ENCODE measurements at regions not wholly inside any gene's neighbourhood (a gene's known extent, or its start where the extent isn't known, plus 50 kb on each side); places are given as distances from the start of the nearest gene placed in this dataset.

DNA sequence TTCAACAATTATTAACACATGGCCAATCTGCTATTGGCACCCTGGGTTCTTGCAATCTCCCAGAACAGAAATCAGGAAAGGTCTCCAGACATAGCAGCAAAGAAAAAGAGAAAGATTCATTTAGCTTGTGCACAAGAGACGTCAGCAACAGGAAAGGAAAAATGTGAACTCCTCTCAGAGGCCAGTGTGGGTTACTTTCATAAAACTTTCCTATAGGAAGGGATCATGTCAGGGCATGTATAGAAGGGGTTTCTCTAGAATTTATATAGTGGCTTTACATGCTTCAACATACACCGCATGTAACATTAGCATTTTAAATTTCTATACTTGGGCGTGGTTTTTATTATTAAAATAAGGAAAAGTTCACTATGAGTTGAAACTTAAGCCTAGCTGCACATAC lies 725.1 kb downstream of the SORCS1 start:
- no peaks in the 10 kb centered on the region for H3K27me3 ChIP-seq (ENCODE audit: insufficient read depth, insufficient read length)
- H3K9me3 ChIP-seq (ENCODE audit: insufficient read depth, low read length), result no peaks in the 10 kb centered on the region
- H3K9ac ChIP-seq (ENCODE audit: insufficient read length, low read depth), result no peak overlapping the region
- H3K4me1 ChIP-seq (ENCODE audit: insufficient read depth, insufficient read length), result no peaks in the 10 kb centered on the region
- H3K4me3 ChIP-seq (ENCODE audit: insufficient read length, low read depth), result no peak overlapping the region
- DNase-seq (ENCODE audit: low read depth, low spot score), result no peak
- H3K36me3 ChIP-seq (ENCODE audit: insufficient read depth, insufficient read length, low read length), result no peaks in the 10 kb centered on the region
- TF ChIP-seq YY1 (IDR thresholded peaks at IDR 0.05; ENCODE audit: insufficient read depth, insufficient read length) (no peak), ZNF274 (IDR thresholded peaks at IDR 0.05; ENCODE audit: low read depth, low read length) (no peak), SUZ12 (IDR thresholded peaks at IDR 0.05; ENCODE audit: extremely low read depth, insufficient read depth, insufficient read length) (no peak)

- no peak overlapping the region for H3K9ac ChIP-seq (ENCODE audit: insufficient read length, low read depth)
- no peaks in the 10 kb centered on the region for H3K9me3 ChIP-seq (ENCODE audit: insufficient read depth, low read length)
- H3K4me1 ChIP-seq (ENCODE audit: insufficient read depth, insufficient read length), result no peaks in the 10 kb centered on the region
- no peaks in the 10 kb centered on the region for H3K36me3 ChIP-seq (ENCODE audit: insufficient read depth, insufficient read length, low read length)
- H3K4me3 ChIP-seq (ENCODE audit: insufficient read length, low read depth), result no peak overlapping the region
- TF ChIP-seq SUZ12 (IDR thresholded peaks at IDR 0.05; ENCODE audit: extremely low read depth, insufficient read depth, insufficient read length) (no peak), ZNF274 (IDR thresholded peaks at IDR 0.05; ENCODE audit: low read depth, low read length) (no peak), YY1 (IDR thresholded peaks at IDR 0.05; ENCODE audit: insufficient read depth, insufficient read length) (no peak)
- no peaks in the 10 kb centered on the region for H3K27me3 ChIP-seq (ENCODE audit: insufficient read depth, insufficient read length)
- DNase-seq (ENCODE audit: low read depth, low spot score), result no peak
Observed at GRCh38 chr10:106438386-106438785, 726.1 kb downstream of the SORCS1 start.

- no peak overlapping the region for H3K4me3 ChIP-seq (ENCODE audit: insufficient read length, low read depth)
- H3K9ac ChIP-seq (ENCODE audit: insufficient read length, low read depth), result no peak overlapping the region
- H3K27me3 ChIP-seq (ENCODE audit: insufficient read depth, insufficient read length), result no peaks in the 10 kb centered on the region
- H3K36me3 ChIP-seq (ENCODE audit: insufficient read depth, insufficient read length, low read length), result no peaks in the 10 kb centered on the region
- H3K9me3 ChIP-seq (ENCODE audit: insufficient read depth, low read length), result no peaks in the 10 kb centered on the region
- TF ChIP-seq SUZ12 (IDR thresholded peaks at IDR 0.05; ENCODE audit: extremely low read depth, insufficient read depth, insufficient read length), result no peak
- no peak for TF ChIP-seq ZNF274 (IDR thresholded peaks at IDR 0.05; ENCODE audit: low read depth, low read length)
- no peak for TF ChIP-seq YY1 (IDR thresholded peaks at IDR 0.05; ENCODE audit: insufficient read depth, insufficient read length)
- H3K4me1 ChIP-seq (ENCODE audit: insufficient read depth, insufficient read length), result no peaks in the 10 kb centered on the region
- DNase-seq (ENCODE audit: low read depth, low spot score), result no peak
Observed at GRCh38 chr10:106436123-106436715, 728.3 kb downstream of the SORCS1 start.

DNA sequence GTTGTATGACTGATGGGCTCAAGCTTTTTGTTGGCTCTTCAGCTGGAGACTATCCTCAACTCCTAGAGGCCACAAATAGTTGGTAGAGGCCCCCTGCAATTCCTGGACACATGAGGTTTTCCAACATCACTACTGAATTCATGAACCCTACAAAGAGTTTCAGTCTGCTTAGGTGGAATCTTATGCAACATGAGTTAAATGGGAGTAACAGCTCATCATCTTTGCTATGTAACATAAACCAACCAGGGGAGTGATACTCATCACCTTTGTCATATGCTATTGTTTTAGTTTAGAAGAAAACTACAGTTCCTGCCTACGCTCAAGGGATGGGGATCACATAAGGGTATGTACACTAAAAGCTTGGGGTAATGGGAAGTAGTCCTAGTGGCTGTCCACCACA lies 729.4 kb downstream of the SORCS1 start:
- H3K4me1 ChIP-seq (ENCODE audit: insufficient read depth, insufficient read length), result no peaks in the 10 kb centered on the region
- H3K36me3 ChIP-seq (ENCODE audit: insufficient read depth, insufficient read length, low read length), result no peaks in the 10 kb centered on the region
- no peaks in the 10 kb centered on the region for H3K27me3 ChIP-seq (ENCODE audit: insufficient read depth, insufficient read length)
- no peak overlapping the region for H3K4me3 ChIP-seq (ENCODE audit: insufficient read length, low read depth)
- DNase-seq (ENCODE audit: low read depth, low spot score), result no peak
- H3K9ac ChIP-seq (ENCODE audit: insufficient read length, low read depth), result no peak overlapping the region
- TF ChIP-seq SUZ12 (IDR thresholded peaks at IDR 0.05; ENCODE audit: extremely low read depth, insufficient read depth, insufficient read length) (no peak), YY1 (IDR thresholded peaks at IDR 0.05; ENCODE audit: insufficient read depth, insufficient read length) (no peak), ZNF274 (IDR thresholded peaks at IDR 0.05; ENCODE audit: low read depth, low read length) (no peak)
- no peaks in the 10 kb centered on the region for H3K9me3 ChIP-seq (ENCODE audit: insufficient read depth, low read length)

- no peak for DNase-seq (ENCODE audit: low read depth, low spot score)
- Histone ChIP-seq H3K9me3 (ENCODE audit: insufficient read depth, low read length) (no peaks in the 10 kb centered on the region), H3K4me3 (ENCODE audit: insufficient read length, low read depth) (no peak overlapping the region), H3K27me3 (ENCODE audit: insufficient read depth, insufficient read length) (no peaks in the 10 kb centered on the region), H3K36me3 (ENCODE audit: insufficient read depth, insufficient read length, low read length) (no peaks in the 10 kb centered on the region), H3K9ac (ENCODE audit: insufficient read length, low read depth) (no peak overlapping the region), H3K4me1 (ENCODE audit: insufficient read depth, insufficient read length) (no peaks in the 10 kb centered on the region)
- TF ChIP-seq ZNF274 (IDR thresholded peaks at IDR 0.05; ENCODE audit: low read depth, low read length) (no peak), YY1 (IDR thresholded peaks at IDR 0.05; ENCODE audit: insufficient read depth, insufficient read length) (no peak), SUZ12 (IDR thresholded peaks at IDR 0.05; ENCODE audit: extremely low read depth, insufficient read depth, insufficient read length) (no peak)
Observed at GRCh38 chr10:106424981-106425380, 739.5 kb downstream of the SORCS1 start.

DNA sequence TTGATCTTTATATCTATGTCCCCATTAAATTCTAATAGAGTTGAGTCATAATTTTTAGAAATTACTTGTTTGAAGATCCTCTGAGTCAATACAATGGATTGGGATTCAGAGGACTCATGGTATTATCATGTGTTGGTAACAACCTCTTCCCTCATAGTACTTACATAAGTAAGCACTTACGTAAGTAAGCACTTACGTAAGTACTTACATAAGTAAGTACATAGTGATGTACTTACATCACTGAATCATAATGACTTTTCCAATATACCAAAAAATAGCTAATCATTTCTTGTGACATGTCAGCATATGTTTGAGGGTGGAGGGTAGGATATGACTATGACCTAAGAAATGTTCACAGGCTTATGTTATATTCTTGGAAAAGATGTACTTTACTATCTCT lies 740.5 kb downstream of the SORCS1 start:
- Histone ChIP-seq H3K36me3 (ENCODE audit: insufficient read depth, insufficient read length, low read length) (no peaks in the 10 kb centered on the region), H3K27me3 (ENCODE audit: insufficient read depth, insufficient read length) (no peaks in the 10 kb centered on the region), H3K4me3 (ENCODE audit: insufficient read length, low read depth) (no peak overlapping the region), H3K4me1 (ENCODE audit: insufficient read depth, insufficient read length) (no peaks in the 10 kb centered on the region), H3K9me3 (ENCODE audit: insufficient read depth, low read length) (no peaks in the 10 kb centered on the region), H3K9ac (ENCODE audit: insufficient read length, low read depth) (no peak overlapping the region)
- TF ChIP-seq ZNF274 (IDR thresholded peaks at IDR 0.05; ENCODE audit: low read depth, low read length), result no peak
- TF ChIP-seq YY1 (IDR thresholded peaks at IDR 0.05; ENCODE audit: insufficient read depth, insufficient read length), result no peak
- TF ChIP-seq SUZ12 (IDR thresholded peaks at IDR 0.05; ENCODE audit: extremely low read depth, insufficient read depth, insufficient read length), result no peak
- no peak for DNase-seq (ENCODE audit: low read depth, low spot score)

- H3K4me1 ChIP-seq (ENCODE audit: insufficient read depth, insufficient read length), result peaks cover 2% of the 10 kb centered on the region
- no peaks in the 10 kb centered on the region for H3K36me3 ChIP-seq (ENCODE audit: insufficient read depth, insufficient read length, low read length)
- no peaks in the 10 kb centered on the region for H3K9me3 ChIP-seq (ENCODE audit: insufficient read depth, low read length)
- H3K27me3 ChIP-seq (ENCODE audit: insufficient read depth, insufficient read length), result no peaks in the 10 kb centered on the region
- no peak for TF ChIP-seq YY1 (IDR thresholded peaks at IDR 0.05; ENCODE audit: insufficient read depth, insufficient read length)
- no peak for TF ChIP-seq ZNF274 (IDR thresholded peaks at IDR 0.05; ENCODE audit: low read depth, low read length)
- TF ChIP-seq SUZ12 (IDR thresholded peaks at IDR 0.05; ENCODE audit: extremely low read depth, insufficient read depth, insufficient read length), result no peak
- no peak for DNase-seq (ENCODE audit: low read depth, low spot score)
- H3K9ac ChIP-seq (ENCODE audit: insufficient read length, low read depth), result no peak overlapping the region
- H3K4me3 ChIP-seq (ENCODE audit: insufficient read length, low read depth), result no peak overlapping the region
Observed at GRCh38 chr10:106410331-106410730, 754.2 kb downstream of the SORCS1 start.

All from NT2/D1 (cell line).